HG03025 (cell line): ENCODE measurements at regions not wholly inside any gene's neighbourhood (a gene's known extent, or its start where the extent isn't known, plus 50 kb on each side); places are given as distances from the start of the nearest gene placed in this dataset.
"Not testable (repeated sequence)": the region's sequence is repeated elsewhere in the genome, so short reads cannot be mapped to it uniquely, and the experiment has no call there.

Source experiments
- ATAC-seq: cut with Tn5 transposase; IDR thresholded peaks from one replicate; pipeline ENCODE4 v1.9.1; 2021; ENCODE audit warnings: mild to moderate bottlenecking, moderate library complexity; ENCODE audit not compliant: unreplicated experiment, low FRiP score

- ATAC-seq, result no peak
Observed at GRCh38 chrX:128653524-128654060, 601.4 kb upstream of the ACTRT1 start.

DNA sequence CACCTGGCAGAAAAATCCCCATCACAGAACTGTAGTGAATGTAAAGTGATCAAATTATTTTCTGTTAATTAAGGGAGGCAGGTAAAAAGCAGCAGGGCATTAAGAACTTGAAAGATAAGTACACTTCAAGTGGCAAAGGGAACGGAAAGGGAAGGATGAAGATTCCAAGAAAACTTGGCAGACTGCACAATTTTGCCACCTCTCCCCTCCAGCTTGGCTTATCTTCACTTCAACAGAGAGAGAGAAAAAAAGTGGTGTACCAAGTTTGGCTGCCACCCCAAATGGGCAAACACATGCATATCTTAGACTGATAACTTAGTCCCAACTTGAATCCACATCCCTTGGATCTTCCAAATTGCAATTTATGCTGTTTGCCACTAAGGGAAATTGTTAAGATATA is 598.1 kb upstream of the ACTRT1 start:
- no peak for ATAC-seq

DNA sequence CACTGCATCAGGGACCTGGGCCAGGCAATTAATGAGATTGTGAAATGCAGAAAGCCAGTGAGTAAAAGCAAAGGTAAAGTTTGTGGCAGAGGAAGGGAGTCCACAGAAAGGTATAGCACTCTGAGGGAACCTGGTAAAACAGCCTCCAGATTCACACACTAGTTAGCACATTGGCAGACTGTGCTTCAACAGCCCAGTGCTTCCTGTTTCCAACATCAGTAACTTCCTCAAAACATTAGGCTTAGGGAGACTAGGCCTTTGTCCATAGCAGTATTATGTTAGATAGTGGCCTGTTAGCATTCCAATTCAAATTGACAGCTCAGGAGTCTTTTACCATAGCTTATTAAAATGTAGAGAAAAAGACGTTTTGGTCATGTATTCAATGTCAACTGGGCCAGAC is 582.6 kb upstream of the ACTRT1 start:
- ATAC-seq, result no peak

GRCh38 chrX:128623361-128623760 is 571.2 kb upstream of the ACTRT1 start:
- ATAC-seq, result no peak

GRCh38 chrX:128622296-128622695 is 570.1 kb upstream of the ACTRT1 start:
- no peak for ATAC-seq

GRCh38 chrX:128619490-128619889 is 567.3 kb upstream of the ACTRT1 start:
- no peak for ATAC-seq

DNA sequence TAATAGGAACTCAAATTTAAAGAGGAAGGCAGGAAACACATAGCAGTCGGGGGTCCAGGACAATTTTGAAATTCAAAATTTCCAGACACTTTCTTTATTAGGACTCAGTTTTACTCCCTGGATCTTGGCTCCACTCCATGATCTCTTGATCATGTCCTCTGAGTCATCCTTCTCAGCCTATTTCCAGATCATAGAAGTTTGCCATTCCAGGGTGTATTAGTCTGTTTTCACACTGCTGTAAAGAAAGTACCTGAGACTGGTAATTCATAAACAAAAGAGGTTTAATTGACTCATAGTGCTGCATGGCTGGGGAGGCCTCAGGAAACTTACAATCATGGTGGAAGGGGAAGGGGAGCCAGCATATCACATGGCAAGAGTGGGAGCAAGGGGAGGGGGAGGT is 564.7 kb upstream of the ACTRT1 start:
- no peak for ATAC-seq

DNA sequence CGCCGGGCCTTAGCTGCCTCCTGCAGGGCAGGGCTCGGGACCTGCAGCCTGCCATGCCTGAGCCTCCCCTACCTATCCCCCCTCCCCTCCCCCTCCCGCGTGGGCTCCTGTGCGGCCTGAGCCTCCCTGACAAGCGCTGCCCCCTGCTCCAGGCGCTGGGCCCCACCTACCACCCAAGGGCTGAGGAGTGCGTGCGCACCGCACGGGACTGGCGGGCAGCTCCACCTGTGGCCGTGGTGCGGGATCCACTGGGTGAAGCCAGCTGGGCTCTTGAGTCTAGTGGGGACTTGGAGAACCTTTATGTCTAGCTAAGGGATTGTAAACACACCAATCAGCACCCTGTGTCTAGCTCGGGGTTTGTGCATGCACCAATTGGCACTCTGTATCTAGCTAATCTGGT is 554.6 kb upstream of the ACTRT1 start:
- ATAC-seq, result not testable (repeated sequence)

DNA sequence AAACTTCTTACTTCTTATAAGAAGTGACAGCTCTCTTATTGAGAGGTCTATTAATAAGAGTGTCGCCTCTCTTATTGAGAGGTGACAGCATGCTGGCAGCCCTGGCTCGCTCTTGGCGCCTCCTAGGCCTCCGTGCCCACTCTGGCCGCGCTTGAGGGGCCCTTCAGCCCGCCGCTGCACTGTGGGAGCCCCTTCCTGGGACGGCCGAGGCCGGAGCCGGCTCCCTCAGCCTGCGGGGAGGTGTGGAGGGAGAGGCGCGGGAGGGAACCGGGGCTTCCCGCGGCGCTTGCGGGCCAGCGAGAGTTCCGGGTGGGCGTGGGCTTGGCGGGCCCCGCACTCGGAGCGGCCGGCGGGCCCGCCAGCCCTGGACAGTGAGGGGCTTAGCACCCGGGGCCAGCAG is 554.2 kb upstream of the ACTRT1 start:
- ATAC-seq, result not testable (repeated sequence)

- no peak for ATAC-seq
Observed at GRCh38 chrX:128601706-128602105, 549.5 kb upstream of the ACTRT1 start.

GRCh38 chrX:128599632-128600031 is 547.4 kb upstream of the ACTRT1 start:
- no peak for ATAC-seq

- no peak for ATAC-seq
Observed at GRCh38 chrX:128582036-128582435, 529.8 kb upstream of the ACTRT1 start.

- no peak for ATAC-seq
Observed at GRCh38 chrX:128581615-128582014, 529.4 kb upstream of the ACTRT1 start.

DNA sequence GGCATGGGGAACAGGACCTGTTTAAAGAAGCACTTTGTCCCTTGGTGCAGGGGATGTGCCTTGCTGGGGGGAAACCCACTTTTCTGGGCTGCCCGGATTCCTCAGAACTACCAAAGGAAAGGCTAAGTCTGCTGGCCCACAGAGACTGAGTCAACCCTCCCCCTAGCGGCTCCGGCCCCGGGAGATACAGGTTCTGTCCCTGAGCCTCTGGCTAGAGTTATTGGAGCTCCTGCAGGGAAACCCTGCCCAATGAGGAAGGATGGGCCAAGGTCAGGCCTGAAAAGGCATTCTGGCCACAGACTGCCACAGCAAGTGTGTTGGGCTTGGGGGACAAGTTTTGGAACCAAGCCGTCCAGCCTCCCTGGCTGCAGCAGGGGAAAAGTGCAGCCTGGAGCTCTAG is 490.9 kb upstream of the ACTRT1 start:
- ATAC-seq, result no peak

DNA sequence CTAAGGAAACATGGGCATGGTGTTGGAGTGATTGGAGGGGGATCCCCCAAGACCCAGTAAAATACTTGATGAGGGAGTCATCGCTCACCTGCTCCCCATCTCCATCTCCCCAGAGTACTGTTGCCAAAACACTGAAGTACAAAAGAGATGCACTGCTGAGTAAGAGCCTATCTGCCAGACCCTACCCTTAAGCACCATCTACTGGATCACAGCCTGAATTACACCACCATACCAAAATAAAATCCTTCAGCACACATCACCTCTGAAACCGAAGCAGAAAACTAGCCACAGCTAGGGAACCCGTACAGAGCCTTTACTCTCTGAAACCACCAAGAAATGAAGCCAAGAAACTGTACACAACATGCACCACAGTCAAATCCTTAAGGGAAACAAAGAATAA is 466.3 kb upstream of the ACTRT1 start:
- ATAC-seq, result peak; percentile 66

DNA sequence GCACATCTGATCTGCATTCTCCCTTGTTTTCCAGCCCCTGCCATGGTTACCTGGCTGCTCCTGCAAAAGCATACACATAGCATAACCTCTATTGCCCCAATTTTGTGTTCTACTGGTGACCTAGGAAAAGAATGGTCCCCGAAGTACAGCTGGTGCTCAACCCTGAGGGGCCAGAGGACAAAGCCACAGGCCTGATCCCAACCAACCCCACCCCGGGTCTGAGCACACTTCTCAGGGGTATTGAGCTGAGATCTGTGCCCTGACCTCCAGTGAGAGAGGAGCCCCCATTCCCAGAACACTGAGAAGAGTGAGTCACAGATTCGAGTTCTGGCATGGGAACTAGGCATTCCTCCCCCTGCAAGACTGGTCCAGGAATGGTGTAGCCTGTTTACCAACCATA is 465.5 kb upstream of the ACTRT1 start:
- no peak for ATAC-seq

DNA sequence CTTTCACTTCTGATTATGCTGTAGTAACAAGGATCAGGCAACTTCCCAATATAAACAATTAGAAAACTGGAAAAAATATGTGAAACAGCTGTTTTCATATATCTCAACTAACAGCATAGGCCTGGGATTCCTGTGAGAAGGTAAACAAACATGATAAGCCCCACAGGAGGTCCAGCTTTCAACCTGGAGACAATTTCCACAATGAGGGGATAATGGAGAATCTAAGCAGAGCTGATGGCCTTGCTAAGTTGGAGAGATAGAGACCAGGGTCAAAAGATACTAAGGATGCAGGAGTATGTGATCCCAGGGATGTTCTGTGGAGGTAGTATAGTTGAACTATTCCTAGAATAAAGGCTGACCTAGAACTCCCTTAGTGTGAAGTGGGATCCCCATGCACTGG is 452.3 kb upstream of the ACTRT1 start:
- no peak for ATAC-seq

GRCh38 chrX:128464116-128464515 is 411.9 kb upstream of the ACTRT1 start:
- no peak for ATAC-seq

GRCh38 chrX:128460835-128461234 is 408.6 kb upstream of the ACTRT1 start:
- no peak for ATAC-seq

GRCh38 chrX:128458888-128459287 is 406.7 kb upstream of the ACTRT1 start:
- ATAC-seq, result no peak

GRCh38 chrX:128457674-128458073 is 405.5 kb upstream of the ACTRT1 start:
- ATAC-seq, result no peak

GRCh38 chrX:128439159-128439558 is 387.0 kb upstream of the ACTRT1 start:
- no peak for ATAC-seq

- ATAC-seq, result no peak
Observed at GRCh38 chrX:128438082-128438481, 385.9 kb upstream of the ACTRT1 start.
